H1 (cell line): ENCODE measurements at regions not wholly inside any gene's neighbourhood (a gene's known extent, or its start where the extent isn't known, plus 50 kb on each side); places are given as distances from the start of the nearest gene placed in this dataset.

Experiments
- CTCF ChIA-PET: fragments of 300-600 bp; sonication (Branson Sonifier 250); formaldehyde crosslinking; loops from one replicate; lab custom pipeline; 2021; ENCODE audit not compliant: partially characterized antibody; lab: Charles Lee
- POLR2A ChIA-PET: fragments of 300-600 bp; sonication (Branson Sonifier 250); formaldehyde crosslinking; loops from one replicate; lab custom pipeline; 2021; ENCODE audit warnings: inconsistent platforms; ENCODE audit not compliant: partially characterized antibody; lab: Charles Lee
- DNase-seq, 2 experiments: peaks; one replicate each; pipeline versions ENCODE4 v3.0.0 to v3.0.0-alpha.2; 2010 to 2022; ENCODE audit warnings: low spot score in 2 of 2, low read depth in 1 of 2, mixed read lengths in 1 of 2
- FAIRE-seq: peaks from 2 replicates; lab custom pipeline; 2011; peaks lifted over from hg19 to GRCh38; lab: Jason Lieb, UNC
- H2AFZ ChIP-seq: 2 replicates; pipeline ENCODE4 v1.8.1; 2012; ENCODE audit warnings: low read length, inconsistent platforms
- H2AK5ac ChIP-seq: 2 replicates; pipeline ENCODE4 v1.6.1; 2013; ENCODE audit warnings: low read depth, low read length
- H2BK120ac ChIP-seq: replicated peaks from 2 replicates; pipeline ENCODE3; 2013; ENCODE audit warnings: low read depth, low read length, inconsistent platforms
- H2BK12ac ChIP-seq: 2 replicates; pipeline ENCODE4 v1.6.1; 2013; ENCODE audit warnings: low read depth, low read length
- H2BK15ac ChIP-seq: 2 replicates; pipeline ENCODE4 v1.6.1; 2013; ENCODE audit warnings: low read length
- H2BK20ac ChIP-seq: 2 replicates; pipeline ENCODE4 v1.6.1; 2013; ENCODE audit warnings: low read length
- H2BK5ac ChIP-seq: 2 replicates; pipeline ENCODE4 v1.6.1; 2013; ENCODE audit warnings: low read depth, low read length
- H3K14ac ChIP-seq: 2 replicates; pipeline ENCODE4 v1.6.1; 2013; ENCODE audit warnings: inconsistent platforms; ENCODE audit not compliant: insufficient read length
- H3K18ac ChIP-seq: 2 replicates; pipeline ENCODE4 v1.6.1; 2013; ENCODE audit warnings: low read length; ENCODE audit errors: extremely low read depth
- H3K23ac ChIP-seq: 2 replicates; pipeline ENCODE4 v1.6.1; 2013; ENCODE audit warnings: inconsistent platforms; ENCODE audit not compliant: insufficient read length
- H3K23me2 ChIP-seq: 2 replicates; pipeline ENCODE4 v1.6.1; 2013; ENCODE audit warnings: low read depth, low read length
- H3K27ac ChIP-seq: 2 replicates; pipeline ENCODE4 v1.6.1; 2011; ENCODE audit warnings: low read depth, low read length, inconsistent platforms
- H3K27me3 ChIP-seq, 4 experiments: replicated peaks in 1 of 4; 1 replicate in 1 of 4; 2 replicates in 3 of 4; pipeline versions ENCODE4 v1.6.1 to v1.8.1; 2011 to 2013; ENCODE audit warnings: low read length in 3 of 4, mild to moderate bottlenecking in 3 of 4, inconsistent platforms in 2 of 4, mixed read lengths in 2 of 4, moderate library complexity in 1 of 4; ENCODE audit not compliant: control insufficient read depth in 3 of 4, insufficient read depth in 3 of 4; ENCODE audit errors: extremely low read depth in 1 of 4
- H3K36me3 ChIP-seq, 4 experiments: 2 replicates each; pipeline versions ENCODE4 v1.6.1 to v1.8.1; 2011 to 2013; ENCODE audit warnings: mild to moderate bottlenecking in 4 of 4, low read length in 3 of 4, moderate library complexity in 2 of 4, control low read depth in 1 of 4, inconsistent platforms in 1 of 4; ENCODE audit not compliant: insufficient read depth in 4 of 4, control insufficient read depth in 2 of 4
- H3K4ac ChIP-seq: replicated peaks from 2 replicates; pipeline ENCODE3; 2013; ENCODE audit warnings: low read length, low read depth, mixed read lengths, inconsistent platforms; ENCODE audit not compliant: insufficient read length
- H3K4me1 ChIP-seq, 4 experiments: replicated peaks in 1 of 4; 1 replicate in 1 of 4; 2 replicates in 3 of 4; pipeline versions ENCODE4 v1.6.1 to v1.8.1; 2011 to 2013; ENCODE audit warnings: low read length in 3 of 4, inconsistent platforms in 2 of 4, mixed read lengths in 1 of 4; ENCODE audit not compliant: insufficient read depth in 4 of 4, control insufficient read depth in 3 of 4
- H3K4me2 ChIP-seq, 2 experiments: 2 replicates each; pipeline versions ENCODE4 v1.6.1 to v1.8.1; 2011 to 2013; ENCODE audit warnings: low read depth in 2 of 2, low read length in 2 of 2, control low read depth in 1 of 2, inconsistent platforms in 1 of 2, mild to moderate bottlenecking in 1 of 2; ENCODE audit not compliant: insufficient read depth in 1 of 2
- H3K4me3 ChIP-seq, 4 experiments: fragments of 200-600, 300-600 bp in 1 of 4; sonication (generic), shearing (Covaris generic), sonication (Bioruptor Twin) in 1 of 4; 2 replicates each; pipeline versions ENCODE4 v1.5.1 to v1.8.1; 2011 to 2016; ENCODE audit warnings: low read length in 4 of 4, low read depth in 3 of 4, control low read depth in 2 of 4, inconsistent platforms in 2 of 4, mild to moderate bottlenecking in 2 of 4, mixed read lengths in 1 of 4, moderate library complexity in 1 of 4; ENCODE audit not compliant: insufficient read depth in 2 of 4; ENCODE audit errors: extremely low read depth in 1 of 4
- H3K56ac ChIP-seq: replicated peaks from 2 replicates; pipeline ENCODE3; 2013; ENCODE audit warnings: low read depth, mild to moderate bottlenecking, mixed read lengths, low read length, inconsistent platforms; ENCODE audit not compliant: insufficient read length
- H3K79me1 ChIP-seq: 2 replicates; pipeline ENCODE4 v1.6.1; 2013; ENCODE audit warnings: low read depth, low read length, control low read depth
- H3K79me2 ChIP-seq, 2 experiments: 2 replicates each; pipeline versions ENCODE4 v1.6.1 to v1.8.1; 2012 to 2013; ENCODE audit warnings: low read length in 2 of 2, mild to moderate bottlenecking in 2 of 2, inconsistent platforms in 1 of 2; ENCODE audit not compliant: insufficient read depth in 2 of 2, control insufficient read depth in 1 of 2
- H3K9ac ChIP-seq, 4 experiments: replicated peaks in 1 of 4; 1 replicate in 1 of 4; 2 replicates in 3 of 4; pipeline versions ENCODE4 v1.6.1 to v1.8.1; 2011 to 2013; ENCODE audit warnings: low read depth in 3 of 4, low read length in 3 of 4, control low read depth in 2 of 4, mild to moderate bottlenecking in 2 of 4, moderate library complexity in 2 of 4, inconsistent platforms in 1 of 4; ENCODE audit errors: extremely low read depth in 1 of 4
- H3K9me3 ChIP-seq, 2 experiments: 2 replicates each; pipeline versions ENCODE4 v1.6.1 to v1.8.1; 2012 to 2013; ENCODE audit warnings: mild to moderate bottlenecking in 2 of 2, moderate library complexity in 2 of 2, control low read depth in 1 of 2, inconsistent platforms in 1 of 2, low read depth in 1 of 2, low read length in 1 of 2, mixed read lengths in 1 of 2; ENCODE audit not compliant: insufficient read depth in 2 of 2
- H4K20me1 ChIP-seq, 2 experiments: replicated peaks in 1 of 2; 2 replicates each; pipeline versions ENCODE3 to v1.8.1; 2011 to 2013; ENCODE audit warnings: inconsistent platforms in 2 of 2, low read length in 2 of 2, mild to moderate bottlenecking in 1 of 2; ENCODE audit not compliant: insufficient read depth in 2 of 2, control insufficient read depth in 1 of 2
- H4K5ac ChIP-seq: 2 replicates; pipeline ENCODE4 v1.6.1; 2013; ENCODE audit warnings: low read length, low read depth, mixed read lengths, inconsistent platforms; ENCODE audit not compliant: insufficient read length
- H4K8ac ChIP-seq: 2 replicates; pipeline ENCODE4 v1.8.0; 2013; ENCODE audit warnings: mild to moderate bottlenecking, moderate library complexity, low read length, inconsistent platforms; ENCODE audit not compliant: insufficient read depth; ENCODE audit errors: extremely low read depth
- H4K91ac ChIP-seq: replicated peaks from 2 replicates; pipeline ENCODE3; 2013; ENCODE audit warnings: low read length, mixed read lengths, inconsistent platforms; ENCODE audit not compliant: insufficient read length
- FOSL1 ChIP-seq: IDR thresholded peaks from 2 replicates; pipeline ENCODE4 v1.6.1; 2011; ENCODE audit warnings: mild to moderate bottlenecking, low read depth, low read length, moderate library complexity; ENCODE audit not compliant: insufficient read depth
- HDAC2 ChIP-seq, 2 experiments: fragments of 300-600 bp in 1 of 2; sonication (generic) in 1 of 2; IDR thresholded peaks; 2 replicates each; pipeline ENCODE4 v1.6.1; 2011 to 2012; ENCODE audit warnings: low read depth in 2 of 2, low read length in 2 of 2, mild to moderate bottlenecking in 2 of 2, moderate library complexity in 2 of 2, borderline replicate concordance in 1 of 2, inconsistent platforms in 1 of 2
- RFX5 ChIP-seq: IDR thresholded peaks from 2 replicates; pipeline ENCODE4 v1.6.1; 2011; ENCODE audit warnings: low read depth, low read length, improper control_type of control experiment, borderline replicate concordance
- RNF2 ChIP-seq: fragments of 200-900, 300-1000 bp; sonication (generic); IDR thresholded peaks from 2 replicates; pipeline ENCODE4 v1.7.1; 2016; ENCODE audit warnings: borderline replicate concordance, low read depth, mild to moderate bottlenecking, antibody characterized with exemption, low read length; ENCODE audit not compliant: poor library complexity, severe bottlenecking; ENCODE audit errors: missing control alignments
- TBP ChIP-seq: IDR thresholded peaks from 2 replicates; pipeline ENCODE4 v1.6.1; 2011; ENCODE audit warnings: low read depth, low read length, improper control_type of control experiment
- YY1 ChIP-seq: IDR thresholded peaks from 2 replicates; pipeline ENCODE4 v1.6.1; 2011; ENCODE audit warnings: low read depth, mild to moderate bottlenecking, low read length
- WGBS, 2 experiments: shearing (Covaris generic) in 1 of 2; methylation state at CpG; one replicate each; pipeline versions ENCODE4 v1.1.6 to v1.1.7; 2013 to 2015; ENCODE audit warnings: low lambda C conversion rate in 2 of 2, mixed read lengths in 2 of 2, inconsistent platforms in 1 of 2, low coverage in 1 of 2, missing lambda C conversion rate in 1 of 2; ENCODE audit not compliant: insufficient replicate concordance in 2 of 2, insufficient coverage in 1 of 2, insufficient read length in 1 of 2; ENCODE audit errors: extremely low coverage in 1 of 2, missing lambda C conversion rate in 1 of 2; 5-methylcytosine and 5-hydroxymethylcytosine counted together
- TF ChIP-seq, protein P1 (sequence below): IDR thresholded peaks from 2 replicates; pipeline ENCODE4 v1.6.1; 2012; ENCODE audit warnings: inconsistent platforms

DNA sequence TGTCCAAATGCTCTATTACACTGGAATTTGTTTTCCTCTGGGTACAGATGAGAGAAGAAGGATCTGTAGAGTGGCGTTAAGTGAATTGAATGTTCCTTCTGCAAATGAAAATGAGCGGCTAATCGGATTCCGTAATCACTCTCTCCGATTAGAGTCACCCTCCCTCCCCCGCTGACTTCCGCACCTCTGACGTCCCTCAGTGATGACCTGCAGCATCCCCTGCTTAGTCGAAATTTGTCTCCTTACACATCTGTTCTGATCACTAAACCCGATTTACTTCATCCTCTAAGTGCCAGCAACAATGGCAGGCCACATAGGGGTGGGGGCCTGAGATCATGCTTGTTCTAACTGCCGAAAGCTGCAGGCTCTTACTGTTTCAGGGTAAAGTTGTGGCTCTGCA, 378.7 kb downstream of the SEC16B start:
- Histone ChIP-seq H3K4me3 (no peak overlapping the region), H3K27me3 (no peaks in the 10 kb centered on the region), H2AFZ (no peak overlapping the region), H4K91ac (no peak overlapping the region), H2BK12ac (no peak overlapping the region), H3K4me1 (no peaks in the 10 kb centered on the region), H2BK20ac (no peak overlapping the region), H2BK120ac (no peak overlapping the region), H3K18ac (no peak overlapping the region), H3K14ac (no peak overlapping the region), H3K56ac (no peak overlapping the region), H4K20me1 (no peaks in the 10 kb centered on the region), H3K23me2 (no peaks in the 10 kb centered on the region), H3K36me3 (no peaks in the 10 kb centered on the region), H4K8ac (no peak overlapping the region), H3K79me1 (no peaks in the 10 kb centered on the region), H4K5ac (no peak overlapping the region), H3K4ac (no peak overlapping the region), H3K27ac (no peak overlapping the region), H2AK5ac (no peak overlapping the region), H3K23ac (no peak overlapping the region), H3K4me2 (no peak overlapping the region), H3K9ac (no peak overlapping the region), H3K9me3 (no peaks in the 10 kb centered on the region), H3K79me2 (no peaks in the 10 kb centered on the region), H2BK5ac (no peak overlapping the region), H2BK15ac (no peak overlapping the region)
- ChIA-PET CTCF (no interaction called here), POLR2A (no interaction called here)
- FAIRE-seq (no peak), DNase-seq (no peak)
- WGBS, 2 experiments = 84% methylated on average over 11 of the region's 11 CpGs; no CpG with 5 or more reads in 1 of the 2 experiments
- TF ChIP-seq TBP (no peak), YY1 (no peak), RFX5 (no peak), HDAC2 (IDR thresholded peaks at IDR 0.05; ENCODE audit: borderline replicate concordance in 1 of 2, low read depth in 2 of 2, low read length in 2 of 2) (no peak), RNF2 (no peak), FOSL1 (no peak)
- TF ChIP-seq, protein P1, sequence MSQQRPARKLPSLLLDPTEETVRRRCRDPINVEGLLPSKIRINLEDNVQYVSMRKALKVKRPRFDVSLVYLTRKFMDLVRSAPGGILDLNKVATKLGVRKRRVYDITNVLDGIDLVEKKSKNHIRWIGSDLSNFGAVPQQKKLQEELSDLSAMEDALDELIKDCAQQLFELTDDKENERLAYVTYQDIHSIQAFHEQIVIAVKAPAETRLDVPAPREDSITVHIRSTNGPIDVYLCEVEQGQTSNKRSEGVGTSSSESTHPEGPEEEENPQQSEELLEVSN = no peak
